Activated CD4-positive, alpha-beta T cell treated with anti-CD3 and anti-CD28 coated beads for 36 hours (primary cell): ENCODE measurements at regions not wholly inside any gene's neighbourhood (a gene's known extent, or its start where the extent isn't known, plus 50 kb on each side); places are given as distances from the start of the nearest gene placed in this dataset.
"Not testable (repeated sequence)": the region's sequence is repeated elsewhere in the genome, so short reads cannot be mapped to it uniquely, and the experiment has no call there.

Experiments
- ATAC-seq: fragments of 200-7000 bp; cut with Tn5 transposase; one replicate; pipeline ENCODE4 v1.10.0; 2021; ENCODE audit warnings: mild to moderate bottlenecking, moderate library complexity
- CTCF ChIA-PET: fragments of 350-600 bp; sonication (Branson Sonifier 250); formaldehyde crosslinking; loops from one replicate; lab custom pipeline; 2021; ENCODE audit warnings: antibody characterized with exemption; lab: Charles Lee
- POLR2A ChIA-PET: fragments of 350-600 bp; sonication (Branson Sonifier 250); formaldehyde crosslinking; loops from one replicate; lab custom pipeline; 2021; ENCODE audit warnings: antibody characterized with exemption, inconsistent platforms; lab: Charles Lee
- DNase-seq: peaks from one replicate; pipeline ENCODE4 v3.0.0-alpha.2; 2020
- H3K27ac Mint-ChIP-seq: one replicate; pipeline ENCODE4 v1.8.0; 2021; ENCODE audit warnings: mixed read lengths
- H3K27me3 Mint-ChIP-seq: one replicate; pipeline ENCODE4 v1.8.0; 2021; ENCODE audit warnings: mixed read lengths
- H3K36me3 Mint-ChIP-seq: one replicate; pipeline ENCODE4 v1.8.0; 2021; ENCODE audit warnings: low read depth, mixed read lengths
- H3K4me1 Mint-ChIP-seq: one replicate; pipeline ENCODE4 v1.8.0; 2021; ENCODE audit warnings: mixed read lengths
- H3K4me3 Mint-ChIP-seq: one replicate; pipeline ENCODE4 v1.8.0; 2021; ENCODE audit warnings: mild to moderate bottlenecking, moderate library complexity, mixed read lengths
- H3K9me3 Mint-ChIP-seq: one replicate; pipeline ENCODE4 v1.8.0; 2021; ENCODE audit warnings: low read depth, mixed read lengths
- intact Hi-C, 2 experiments: fragments of 100-400 bp; cut with DNase I in 1 of 2; cut with micrococcal nuclease in 1 of 2; formaldehyde crosslinking; loops; one replicate each; pipeline versions ENCODE4 v1.14.2 to v1.15.1; 2022 to 2024; cut with DNase I, micrococcal nuclease

DNA sequence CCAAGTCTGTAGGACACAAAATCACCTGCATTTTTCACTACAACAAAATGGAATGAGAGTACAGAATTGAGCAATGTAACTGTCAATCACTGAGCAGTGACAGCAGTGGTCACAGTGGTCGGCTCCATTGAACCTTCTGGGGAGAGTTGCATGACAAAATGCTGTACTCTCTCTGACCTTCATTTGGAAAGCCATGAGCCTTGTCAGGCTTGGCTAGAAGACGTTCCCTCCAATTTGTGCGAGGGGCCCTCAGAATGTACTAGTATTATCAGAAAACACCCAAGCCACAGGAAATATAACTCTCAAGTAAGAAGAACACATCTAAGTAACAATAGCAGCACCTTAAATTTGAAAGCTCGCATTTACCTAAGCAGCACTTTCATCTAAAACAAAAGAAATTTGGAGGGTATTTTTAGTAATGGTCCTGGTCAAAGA is 425.6 kb upstream of the MEF2C start:
- Mint-ChIP-seq H3K4me1 (peaks cover 6% of the 10 kb centered on the region), H3K36me3 (no peaks in the 10 kb centered on the region), H3K27ac (no peak overlapping the region), H3K4me3 (no peak overlapping the region), H3K27me3 (no peaks in the 10 kb centered on the region), H3K9me3 (peaks cover 2% of the 10 kb centered on the region)
- POLR2A ChIA-PET = no interaction called here
- CTCF ChIA-PET = no interaction called here
- DNase-seq (no peak), ATAC-seq (no peak)
- intact Hi-C loops = no loop called here

DNA sequence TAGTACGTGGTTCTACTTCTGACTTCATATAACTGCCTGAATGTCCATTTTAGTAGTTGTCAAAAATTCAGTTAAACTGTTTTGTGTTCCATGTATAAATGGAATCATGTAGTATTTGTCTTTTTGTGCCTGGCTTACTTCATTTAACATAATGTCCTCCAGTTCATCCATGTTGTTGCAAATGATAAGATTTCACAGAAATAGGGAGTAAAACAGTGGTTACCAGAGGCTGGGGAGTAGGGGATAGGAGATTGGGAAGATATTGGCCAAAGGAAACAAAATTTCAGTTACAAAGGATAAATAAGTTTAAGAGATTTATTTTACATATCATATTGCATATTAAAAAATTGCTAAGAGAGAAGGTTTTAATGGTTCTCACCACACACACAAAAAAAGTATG is 425.0 kb upstream of the MEF2C start:
- ATAC-seq (no peak), DNase-seq (no peak)
- H3K36me3 Mint-ChIP-seq = no peaks in the 10 kb centered on the region
- ChIA-PET POLR2A (no interaction called here), CTCF (no interaction called here)
- no peak overlapping the region for H3K4me3 Mint-ChIP-seq
- H3K27me3 Mint-ChIP-seq = no peaks in the 10 kb centered on the region
- H3K9me3 Mint-ChIP-seq = peaks cover 2% of the 10 kb centered on the region
- peaks cover 3% of the 10 kb centered on the region for H3K4me1 Mint-ChIP-seq
- intact Hi-C loops = no loop called here
- no peak overlapping the region for H3K27ac Mint-ChIP-seq

DNA sequence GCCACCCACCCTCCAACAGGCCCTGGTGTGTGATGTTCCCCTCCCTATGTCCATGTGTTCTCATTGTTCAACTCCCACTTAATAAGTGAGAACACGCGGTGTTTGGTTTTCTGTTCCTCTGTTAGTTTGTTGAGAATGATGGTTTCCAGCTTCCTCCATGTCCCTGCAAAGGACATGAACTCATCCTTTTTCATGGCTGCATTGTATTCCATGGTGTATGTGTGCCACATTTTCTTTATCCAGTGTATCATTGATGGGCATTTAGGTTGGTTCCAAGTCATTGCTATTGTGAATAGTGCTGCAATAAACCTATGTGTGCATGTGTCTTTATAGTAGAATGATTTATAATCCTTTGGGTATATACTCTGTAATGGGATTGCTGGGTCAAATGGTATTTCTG is 424.2 kb upstream of the MEF2C start:
- CTCF ChIA-PET, H3K27me3 Mint-ChIP-seq, H3K36me3 Mint-ChIP-seq, POLR2A ChIA-PET, H3K27ac Mint-ChIP-seq, H3K4me1 Mint-ChIP-seq, DNase-seq, ATAC-seq, intact Hi-C loops, H3K9me3 Mint-ChIP-seq, H3K4me3 Mint-ChIP-seq: not testable (repeated sequence)

DNA sequence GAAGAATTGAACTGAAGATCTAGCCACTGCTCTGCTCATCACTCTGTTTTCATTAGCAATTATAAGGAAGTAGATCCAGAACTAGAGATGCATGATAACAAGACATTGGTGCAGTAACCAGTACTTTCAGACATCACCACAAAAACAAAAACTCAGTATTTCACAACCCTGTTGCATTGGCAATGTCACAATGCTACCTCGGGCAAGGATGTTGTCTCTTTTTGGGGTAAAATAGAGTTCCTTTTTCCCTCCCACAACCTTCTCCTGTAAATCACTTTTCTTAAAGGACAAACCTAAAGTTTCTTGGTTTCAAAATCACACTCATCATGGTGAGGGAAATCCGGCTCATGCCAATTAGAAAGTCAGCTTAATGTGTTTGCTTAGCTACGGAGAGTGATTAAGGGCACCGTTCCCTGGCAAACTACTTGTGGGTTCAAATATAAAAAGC is 420.1 kb upstream of the MEF2C start:
- H3K27me3 Mint-ChIP-seq = no peaks in the 10 kb centered on the region
- no peak overlapping the region for H3K4me3 Mint-ChIP-seq
- CTCF ChIA-PET = no interaction called here
- intact Hi-C loops = no loop called here
- POLR2A ChIA-PET = no interaction called here
- no peaks in the 10 kb centered on the region for H3K9me3 Mint-ChIP-seq
- no peak for DNase-seq
- no peaks in the 10 kb centered on the region for H3K36me3 Mint-ChIP-seq
- no peak overlapping the region for H3K27ac Mint-ChIP-seq
- no peak for ATAC-seq
- H3K4me1 Mint-ChIP-seq = no peaks in the 10 kb centered on the region

DNA sequence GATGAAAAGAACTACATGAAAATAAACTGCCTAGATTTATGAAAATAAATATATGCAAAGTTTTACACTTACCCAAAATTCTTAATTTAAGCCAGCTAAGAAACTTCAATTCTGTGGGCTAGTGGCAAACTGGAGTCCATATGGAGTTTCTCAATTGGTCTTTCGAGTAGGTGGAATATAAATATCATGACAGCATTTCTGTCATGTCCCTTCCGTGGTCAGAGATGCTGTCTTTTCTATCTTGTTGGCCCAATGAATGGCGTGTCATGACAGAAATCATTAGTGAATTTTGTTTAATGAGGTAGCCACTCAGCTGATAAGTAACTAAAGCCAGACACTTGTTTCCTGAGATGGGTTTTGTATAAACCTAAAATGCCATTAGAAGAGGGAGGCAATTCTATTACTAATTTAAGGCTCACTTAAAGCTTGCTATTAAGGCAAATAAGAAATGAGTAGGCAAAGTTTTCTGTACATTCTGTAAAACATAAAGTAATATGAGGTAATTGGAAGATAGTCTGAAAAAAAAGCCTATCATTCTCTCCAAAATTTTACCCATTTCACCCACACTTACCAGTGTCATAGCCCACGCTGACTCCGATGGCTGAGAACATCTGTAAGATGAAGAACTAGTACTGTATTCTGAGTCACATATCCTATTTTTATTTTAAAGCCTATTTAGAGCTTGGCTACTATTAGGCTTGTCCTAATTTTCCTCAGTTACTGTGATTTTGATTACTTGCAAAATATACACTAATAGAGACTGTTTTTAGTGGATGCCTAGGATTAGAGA is 419.3 kb upstream of the MEF2C start:
- intact Hi-C loops = no loop called here
- Mint-ChIP-seq H3K4me1 (no peaks in the 10 kb centered on the region), H3K27ac (no peak overlapping the region), H3K9me3 (no peaks in the 10 kb centered on the region), H3K27me3 (no peaks in the 10 kb centered on the region), H3K4me3 (no peak overlapping the region), H3K36me3 (no peaks in the 10 kb centered on the region)
- DNase-seq (no peak), ATAC-seq (no peak)
- ChIA-PET CTCF (no interaction called here), POLR2A (no interaction called here)

DNA sequence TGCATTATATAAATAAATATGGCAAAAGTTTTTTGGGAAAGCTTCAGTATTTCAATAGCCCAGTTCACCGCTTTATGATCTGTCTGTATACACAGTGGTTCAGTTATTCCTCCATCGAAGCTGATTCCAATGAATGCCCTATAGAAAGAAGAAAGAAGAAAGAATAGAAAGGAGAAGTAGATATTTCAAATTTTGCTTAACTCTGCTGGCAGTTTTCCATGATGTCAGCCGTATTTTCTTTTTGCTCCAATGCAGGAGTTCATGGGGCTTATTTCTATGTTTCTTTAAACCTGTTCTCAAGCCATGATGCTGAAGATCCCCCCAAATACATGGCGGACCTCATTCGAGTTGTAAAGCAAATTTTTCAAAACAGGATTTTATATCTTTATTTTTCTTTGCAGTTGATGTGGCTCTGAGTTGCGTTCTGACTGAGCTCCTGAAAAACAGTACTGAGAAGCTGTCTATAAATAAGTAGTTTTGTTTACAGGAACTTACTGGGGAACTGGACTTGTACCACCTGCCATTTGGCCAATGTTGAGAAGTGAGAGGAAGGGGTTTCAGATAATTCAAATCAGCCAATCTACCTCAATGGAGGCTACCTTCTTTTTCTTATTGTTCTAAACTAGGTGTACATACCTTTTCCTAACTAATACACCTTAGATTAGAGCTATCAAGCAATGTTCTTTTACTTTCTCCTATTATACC is 418.5 kb upstream of the MEF2C start:
- Mint-ChIP-seq H3K9me3 (no peaks in the 10 kb centered on the region), H3K27ac (no peak overlapping the region), H3K36me3 (no peaks in the 10 kb centered on the region), H3K4me1 (peaks cover 2% of the 10 kb centered on the region), H3K27me3 (no peaks in the 10 kb centered on the region), H3K4me3 (no peak overlapping the region)
- intact Hi-C loops = no loop called here
- CTCF ChIA-PET = interaction anchor here (0.9 kb wide), 1 partner anchor 10 kb away, joined by 3 read pairs; no protein-coding TSS in a partner anchor
- POLR2A ChIA-PET = no interaction called here
- DNase-seq (no peak), ATAC-seq (no peak)

DNA sequence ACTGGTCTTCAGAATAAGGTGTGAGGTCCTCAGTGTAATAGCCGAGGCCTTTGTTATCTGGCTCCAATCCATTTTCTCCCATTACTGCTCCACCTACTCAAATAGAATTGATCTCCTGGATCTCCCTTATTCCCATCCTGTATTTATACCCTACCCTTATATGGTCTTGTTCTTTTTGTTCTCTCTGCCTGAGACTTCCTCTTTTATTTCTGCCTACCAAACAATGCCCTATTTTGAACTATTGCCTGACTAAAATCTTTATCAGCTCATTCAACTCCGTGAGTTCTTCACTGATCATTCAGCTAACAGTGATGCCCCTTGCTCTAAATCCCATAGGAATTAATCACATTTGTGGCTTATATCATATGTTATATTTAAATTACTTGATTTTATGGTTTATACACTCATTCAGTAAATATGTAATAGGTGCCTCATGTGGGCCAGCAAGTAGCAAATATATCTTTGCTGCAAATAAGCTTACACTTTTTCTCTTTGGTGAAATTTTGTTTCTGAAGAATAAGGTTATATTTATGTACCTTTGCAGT is 417.5 kb upstream of the MEF2C start:
- H3K27me3 Mint-ChIP-seq = no peaks in the 10 kb centered on the region
- intact Hi-C loops = no loop called here
- ChIA-PET POLR2A (no interaction called here), CTCF (interaction anchor here (0.9 kb wide), 1 partner anchor 9 kb away, joined by 3 read pairs; no protein-coding TSS in a partner anchor)
- ATAC-seq = no peak
- no peaks in the 10 kb centered on the region for H3K9me3 Mint-ChIP-seq
- H3K27ac Mint-ChIP-seq = no peak overlapping the region
- no peaks in the 10 kb centered on the region for H3K36me3 Mint-ChIP-seq
- H3K4me1 Mint-ChIP-seq = peaks cover 2% of the 10 kb centered on the region
- DNase-seq = no peak
- no peak overlapping the region for H3K4me3 Mint-ChIP-seq

DNA sequence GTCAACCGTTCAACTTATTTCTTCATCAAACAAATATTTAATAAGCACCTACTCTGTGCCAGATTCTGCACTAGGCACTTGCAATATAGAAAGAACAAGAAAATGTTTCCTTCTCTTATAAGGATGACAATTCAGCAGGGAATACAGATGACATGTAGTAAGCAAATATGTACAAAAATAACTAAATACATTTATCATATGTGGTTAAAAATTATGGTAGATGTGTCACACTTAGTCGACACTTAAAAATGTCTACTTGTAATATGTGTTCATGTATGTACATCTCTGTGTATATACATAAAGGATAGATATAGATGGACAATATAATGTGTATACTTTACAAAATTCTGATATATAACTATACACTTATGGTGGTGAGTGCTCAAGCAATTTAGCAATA is 417.0 kb upstream of the MEF2C start:
- Mint-ChIP-seq H3K27me3 (no peaks in the 10 kb centered on the region), H3K4me1 (peaks cover 2% of the 10 kb centered on the region), H3K36me3 (no peaks in the 10 kb centered on the region), H3K9me3 (no peaks in the 10 kb centered on the region), H3K4me3 (no peak overlapping the region), H3K27ac (no peak overlapping the region)
- intact Hi-C loops = no loop called here
- no peak for ATAC-seq
- DNase-seq = no peak
- ChIA-PET POLR2A (no interaction called here), CTCF (no interaction called here)

DNA sequence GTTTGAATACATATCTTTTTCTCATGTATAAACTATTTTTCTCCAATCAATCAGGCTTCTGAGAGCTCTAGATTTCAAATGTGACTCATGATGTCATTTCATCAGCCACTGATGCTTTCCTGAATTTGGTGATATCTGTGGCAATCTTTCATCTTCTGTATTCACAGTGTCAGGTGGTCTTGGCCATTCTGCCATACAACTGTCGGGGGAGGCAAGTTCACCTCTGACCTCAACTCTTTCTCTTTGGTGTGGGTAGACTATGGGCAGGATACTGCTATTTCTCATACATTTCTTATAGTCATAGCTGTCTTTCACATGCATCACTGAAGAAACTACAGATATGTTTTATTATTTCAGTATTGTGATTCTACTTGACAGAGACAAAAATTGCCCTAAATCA is 414.1 kb upstream of the MEF2C start:
- H3K36me3 Mint-ChIP-seq = no peaks in the 10 kb centered on the region
- H3K4me1 Mint-ChIP-seq = peaks cover 2% of the 10 kb centered on the region
- H3K27me3 Mint-ChIP-seq = peaks cover 3% of the 10 kb centered on the region
- ChIA-PET POLR2A (no interaction called here), CTCF (no interaction called here)
- ATAC-seq (peak; percentile 79), DNase-seq (peak; percentile 28)
- no peak overlapping the region for H3K27ac Mint-ChIP-seq
- H3K9me3 Mint-ChIP-seq = no peaks in the 10 kb centered on the region
- H3K4me3 Mint-ChIP-seq = no peak overlapping the region
- intact Hi-C loops = no loop called here

DNA sequence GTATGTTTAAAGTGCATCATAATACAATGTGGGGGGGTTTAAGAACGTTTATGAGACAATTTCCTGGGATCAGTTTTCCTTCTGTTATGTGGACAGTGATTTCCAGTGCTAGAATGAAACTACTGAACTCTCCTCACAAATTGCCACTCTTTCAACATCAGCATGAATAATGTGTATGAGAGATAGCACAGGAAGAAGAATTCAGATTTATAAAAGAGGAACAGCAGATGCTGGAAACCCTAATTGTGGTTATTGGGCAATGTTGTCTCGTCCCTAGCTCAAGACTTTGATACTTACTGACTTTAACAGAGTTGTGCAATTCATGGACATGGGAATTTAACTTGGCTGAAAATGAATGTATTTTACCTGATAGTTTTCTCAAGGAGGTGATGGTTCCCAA is 410.8 kb upstream of the MEF2C start:
- DNase-seq (no peak), ATAC-seq (no peak)
- Mint-ChIP-seq H3K9me3 (no peaks in the 10 kb centered on the region), H3K27ac (no peak overlapping the region), H3K4me1 (peaks cover 2% of the 10 kb centered on the region), H3K4me3 (no peak overlapping the region), H3K36me3 (no peaks in the 10 kb centered on the region), H3K27me3 (peaks cover 3% of the 10 kb centered on the region)
- intact Hi-C loops = no loop called here
- POLR2A ChIA-PET = no interaction called here
- CTCF ChIA-PET = no interaction called here

DNA sequence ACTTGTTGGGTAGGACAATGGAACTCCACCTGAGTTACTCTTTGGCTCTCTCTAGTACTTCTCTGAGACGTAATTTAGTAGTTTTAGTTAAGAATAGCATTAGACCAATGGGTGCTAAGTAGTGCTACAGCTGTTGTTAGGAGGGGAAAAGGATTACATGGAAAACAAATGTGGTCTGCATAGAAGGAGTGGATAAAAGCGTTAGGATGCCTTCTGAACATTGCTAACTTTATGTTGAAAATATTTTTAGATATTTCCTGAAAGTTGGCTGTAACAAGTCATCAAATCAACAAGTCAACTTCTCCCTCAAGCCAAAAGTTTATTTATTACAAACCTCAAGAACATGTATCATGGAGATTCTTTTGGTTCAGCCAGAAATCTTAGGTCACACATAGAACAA is 409.5 kb upstream of the MEF2C start:
- Mint-ChIP-seq H3K27ac (no peak overlapping the region), H3K36me3 (no peaks in the 10 kb centered on the region), H3K4me1 (peaks cover 2% of the 10 kb centered on the region), H3K9me3 (no peaks in the 10 kb centered on the region), H3K4me3 (no peak overlapping the region), H3K27me3 (peaks cover 3% of the 10 kb centered on the region)
- intact Hi-C loops = no loop called here
- ATAC-seq (no peak), DNase-seq (no peak)
- ChIA-PET POLR2A (no interaction called here), CTCF (interaction anchor here (1.6 kb wide), 1 partner anchor 8 kb away, joined by 3 read pairs; no protein-coding TSS in a partner anchor)

DNA sequence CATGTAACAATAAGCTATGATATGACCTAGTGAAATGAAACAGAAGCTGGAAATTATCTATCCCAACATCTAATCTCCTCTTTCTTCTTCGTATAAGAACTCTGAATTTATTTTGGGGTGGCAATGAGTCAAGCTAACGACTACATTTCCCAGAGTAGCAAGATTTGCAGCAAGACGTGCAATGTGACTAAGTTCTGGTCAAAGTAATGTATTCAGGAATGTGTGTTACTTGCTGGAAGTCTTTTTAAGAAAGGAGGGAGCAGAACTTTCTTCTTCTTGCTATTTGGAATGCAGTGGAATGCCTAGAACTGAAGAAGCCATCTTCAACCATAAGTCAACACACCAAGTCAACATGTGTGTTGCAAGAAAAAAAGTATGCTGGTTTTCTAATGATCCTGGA is 406.6 kb upstream of the MEF2C start:
- ChIA-PET CTCF (no interaction called here), POLR2A (no interaction called here)
- H3K36me3 Mint-ChIP-seq = no peaks in the 10 kb centered on the region
- no peak overlapping the region for H3K4me3 Mint-ChIP-seq
- H3K27me3 Mint-ChIP-seq = peaks cover 3% of the 10 kb centered on the region
- no peaks in the 10 kb centered on the region for H3K4me1 Mint-ChIP-seq
- intact Hi-C loops = no loop called here
- DNase-seq (no peak), ATAC-seq (no peak)
- no peaks in the 10 kb centered on the region for H3K9me3 Mint-ChIP-seq
- H3K27ac Mint-ChIP-seq = no peak overlapping the region
